Liver (tissue), 8 donors: ENCODE measurements at regions not wholly inside any gene's neighbourhood (a gene's known extent, or its start where the extent isn't known, plus 50 kb on each side); places are given as distances from the start of the nearest gene placed in this dataset.

Experiments used
- DNase-seq: peaks from one replicate; pipeline ENCODE4 v3.0.0-alpha.2; 2017; ENCODE audit warnings: low spot score
- H3K27ac ChIP-seq, 2 donors: one replicate each; pipeline ENCODE4 v1.7.0; 2013; ENCODE audit warnings: inconsistent platforms in 2 of 2, low read length in 2 of 2, control low read depth in 1 of 2, low read depth in 1 of 2, mild to moderate bottlenecking in 1 of 2
- H3K27me3 ChIP-seq, 4 donors: one replicate each; pipeline versions ENCODE4 v1.6.1 to v1.7.0; 2013; ENCODE audit warnings: low read length in 3 of 4, inconsistent platforms in 1 of 4, mild to moderate bottlenecking in 1 of 4, moderate library complexity in 1 of 4; ENCODE audit not compliant: control insufficient read depth in 4 of 4, insufficient read depth in 4 of 4
- H3K36me3 ChIP-seq, 4 donors: one replicate each; pipeline versions ENCODE4 v1.6.1 to v1.7.0; 2013; ENCODE audit warnings: low read length in 3 of 4, mild to moderate bottlenecking in 3 of 4, low read depth in 1 of 4, moderate library complexity in 1 of 4; ENCODE audit not compliant: control insufficient read depth in 4 of 4, insufficient read depth in 3 of 4
- H3K4me1 ChIP-seq, 4 donors: one replicate each; pipeline versions ENCODE4 v1.6.1 to v1.7.0; 2013; ENCODE audit warnings: low read length in 3 of 4, mild to moderate bottlenecking in 3 of 4, moderate library complexity in 1 of 4; ENCODE audit not compliant: control insufficient read depth in 4 of 4, insufficient read depth in 4 of 4
- H3K4me3 ChIP-seq, 3 donors: one replicate each; pipeline versions ENCODE4 v1.6.1 to v1.7.0; 2013; ENCODE audit warnings: low read length in 3 of 3, control low read depth in 1 of 3, low read depth in 1 of 3, mild to moderate bottlenecking in 1 of 3
- H3K9ac ChIP-seq, 2 donors: one replicate each; pipeline ENCODE4 v1.7.0; 2013; ENCODE audit warnings: low read length in 2 of 2, mild to moderate bottlenecking in 2 of 2, moderate library complexity in 2 of 2, control low read depth in 1 of 2, low read depth in 1 of 2
- H3K9me3 ChIP-seq, 4 donors: one replicate each; pipeline versions ENCODE4 v1.6.1 to v1.7.0; 2013; ENCODE audit warnings: low read length in 3 of 4; ENCODE audit not compliant: control insufficient read depth in 4 of 4
- EGR1 ChIP-seq, 2 donors: IDR thresholded peaks; 2 replicates each; pipeline ENCODE4 v1.6.1; 2016 to 2018; ENCODE audit warnings: antibody characterized with exemption in 2 of 2, low read depth in 2 of 2
- FOXA1 ChIP-seq: IDR thresholded peaks from 2 replicates; pipeline ENCODE4 v1.6.1; 2016; ENCODE audit warnings: antibody characterized with exemption
- FOXA2 ChIP-seq: IDR thresholded peaks from 2 replicates; pipeline ENCODE4 v1.6.1; 2016; ENCODE audit warnings: antibody characterized with exemption
- GABPA ChIP-seq, 2 donors: IDR thresholded peaks in 1 of 2; conservative IDR thresholded peaks in 1 of 2; 2 replicates each; pipeline ENCODE4 v1.6.1; 2016; ENCODE audit warnings: antibody characterized with exemption in 2 of 2, mild to moderate bottlenecking in 1 of 2, moderate library complexity in 1 of 2
- HNF4A ChIP-seq, 2 donors: conservative IDR thresholded peaks; 2 replicates each; pipeline ENCODE4 v1.6.1; 2016; ENCODE audit warnings: antibody characterized with exemption in 2 of 2, mild to moderate bottlenecking in 2 of 2
- HNF4G ChIP-seq: IDR thresholded peaks from 2 replicates; pipeline ENCODE4 v1.6.1; 2016; ENCODE audit warnings: antibody characterized with exemption
- JUND ChIP-seq, 2 donors: IDR thresholded peaks; 2 replicates each; pipeline ENCODE4 v1.6.1; 2016; ENCODE audit warnings: antibody characterized with exemption in 2 of 2
- NR2F2 ChIP-seq: IDR thresholded peaks from 2 replicates; pipeline ENCODE4 v1.6.1; 2016; ENCODE audit warnings: antibody characterized with exemption
- RAD21 ChIP-seq, 2 donors: IDR thresholded peaks; 2 replicates each; pipeline ENCODE4 v1.6.1; 2016; ENCODE audit warnings: antibody characterized with exemption in 2 of 2, mild to moderate bottlenecking in 2 of 2
- RXRA ChIP-seq, 2 donors: IDR thresholded peaks; 2 replicates each; pipeline ENCODE4 v1.6.1; 2017 to 2018; ENCODE audit warnings: antibody characterized with exemption in 2 of 2, mild to moderate bottlenecking in 1 of 2
- SP1 ChIP-seq: IDR thresholded peaks from 2 replicates; pipeline ENCODE4 v1.6.1; 2018; ENCODE audit warnings: antibody characterized with exemption, mild to moderate bottlenecking
- TAF1 ChIP-seq: conservative IDR thresholded peaks from 2 replicates; pipeline ENCODE4 v1.6.1; 2016; ENCODE audit warnings: antibody characterized with exemption, mild to moderate bottlenecking
- YY1 ChIP-seq: IDR thresholded peaks from 2 replicates; pipeline ENCODE4 v1.6.1; 2016; ENCODE audit warnings: antibody characterized with exemption, mild to moderate bottlenecking
- WGBS: extraction: QIAGEN DNeasy Blood & Tissue Kit; methylation state at CpG from one replicate; pipeline ENCODE4 v1.1.7; 2013; 5-methylcytosine and 5-hydroxymethylcytosine counted together
- TF ChIP-seq, protein P1 (sequence below): IDR thresholded peaks from 2 replicates; pipeline ENCODE4 v1.6.1; 2016; ENCODE audit warnings: antibody characterized with exemption
- TF ChIP-seq, protein P2 (sequence below): fragments of 150-350 bp; IDR thresholded peaks from 2 replicates; pipeline ENCODE4 v1.5.1; 2017; ENCODE audit warnings: improper control_type of control experiment, low read depth, low read length; ENCODE audit not compliant: missing input control
- TF ChIP-seq, protein P3 (sequence below): IDR thresholded peaks from 2 replicates; pipeline ENCODE4 v1.6.1; 2016; ENCODE audit warnings: antibody characterized with exemption, mild to moderate bottlenecking
- TF ChIP-seq, protein P4 (sequence below): IDR thresholded peaks from 2 replicates; pipeline ENCODE4 v1.6.1; 2016; ENCODE audit warnings: antibody characterized with exemption
- TF ChIP-seq, protein P5 (sequence below): IDR thresholded peaks from 2 replicates; pipeline ENCODE4 v1.6.1; 2016; ENCODE audit warnings: antibody characterized with exemption
- donor health status: healthy.
- donor health status: healthy.
- donor health status: healthy.
- donor health status: healthy.
- donor health status: healthy.

DNA sequence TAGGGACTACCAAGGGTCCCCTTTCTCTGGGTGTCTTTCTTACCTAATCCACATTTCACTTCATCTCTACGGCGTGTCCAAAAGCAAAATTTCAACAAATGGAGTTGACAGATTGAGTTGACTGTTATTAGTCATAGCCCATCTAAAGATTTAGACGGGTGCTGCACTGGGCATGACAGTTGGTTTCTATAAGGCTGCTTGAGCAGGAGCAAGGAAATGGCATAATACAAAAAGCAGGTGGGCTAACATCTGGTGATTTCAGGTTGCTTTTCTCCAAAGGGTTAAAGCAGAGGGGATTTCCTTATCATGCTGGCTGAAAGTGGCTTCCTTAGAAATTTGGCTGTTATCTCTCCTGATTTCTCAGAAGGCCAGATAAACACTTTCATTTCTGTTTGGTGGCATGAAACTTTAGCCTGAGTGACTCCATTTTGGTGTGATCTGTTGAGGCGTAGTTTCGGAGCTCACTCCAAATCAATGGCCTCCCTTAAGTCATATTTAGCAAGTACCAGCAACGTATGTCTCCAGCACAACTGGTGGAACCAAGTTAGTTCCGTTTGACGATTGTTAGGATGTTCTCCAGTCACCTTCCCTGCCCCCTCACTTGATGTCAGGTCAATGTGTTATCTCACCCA is 440.4 kb downstream of the FGF9 start:
- no peak overlapping the region for H3K4me3 ChIP-seq
- WGBS = 77% methylated on average over 8 of the region's 8 CpGs

More for the DNA sequence above, 440.4 kb downstream of the FGF9 start:
- Histone ChIP-seq H3K4me1 (peaks cover 0 to 25% (median 18%) of the 10 kb centered on the region in 4 donors), H3K9ac (no peak overlapping the region), H3K9me3 (peaks cover 0 to 3% (median 0%) of the 10 kb centered on the region in 4 donors), H3K27me3 (peaks cover 0 to 3% (median 0%) of the 10 kb centered on the region in 4 donors), H3K36me3 (no peaks in the 10 kb centered on the region), H3K27ac (no peak overlapping the region)
- DNase-seq = no peak
- TF ChIP-seq HNF4G (no peak), FOXA2 (no peak), NR2F2 (no peak), EGR1 (IDR thresholded peaks at IDR 0.05; ENCODE audit: low read depth in 2 of 2) (no peak), TAF1 (no peak), GABPA (IDR thresholded peaks at IDR 0.05 in 1 of 2, conservative IDR thresholded peaks at IDR 0.05 in 1 of 2) (no peak), JUND (IDR thresholded peaks at IDR 0.05) (no peak), YY1 (no peak), RXRA (IDR thresholded peaks at IDR 0.05) (no peak), FOXA1 (no peak), HNF4A (conservative IDR thresholded peaks at IDR 0.05) (no peak), RAD21 (IDR thresholded peaks at IDR 0.05) (no peak), SP1 (no peak)
- TF ChIP-seq, protein P1, sequence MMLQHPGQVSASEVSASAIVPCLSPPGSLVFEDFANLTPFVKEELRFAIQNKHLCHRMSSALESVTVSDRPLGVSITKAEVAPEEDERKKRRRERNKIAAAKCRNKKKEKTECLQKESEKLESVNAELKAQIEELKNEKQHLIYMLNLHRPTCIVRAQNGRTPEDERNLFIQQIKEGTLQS = no peak
- TF ChIP-seq, protein P2, sequence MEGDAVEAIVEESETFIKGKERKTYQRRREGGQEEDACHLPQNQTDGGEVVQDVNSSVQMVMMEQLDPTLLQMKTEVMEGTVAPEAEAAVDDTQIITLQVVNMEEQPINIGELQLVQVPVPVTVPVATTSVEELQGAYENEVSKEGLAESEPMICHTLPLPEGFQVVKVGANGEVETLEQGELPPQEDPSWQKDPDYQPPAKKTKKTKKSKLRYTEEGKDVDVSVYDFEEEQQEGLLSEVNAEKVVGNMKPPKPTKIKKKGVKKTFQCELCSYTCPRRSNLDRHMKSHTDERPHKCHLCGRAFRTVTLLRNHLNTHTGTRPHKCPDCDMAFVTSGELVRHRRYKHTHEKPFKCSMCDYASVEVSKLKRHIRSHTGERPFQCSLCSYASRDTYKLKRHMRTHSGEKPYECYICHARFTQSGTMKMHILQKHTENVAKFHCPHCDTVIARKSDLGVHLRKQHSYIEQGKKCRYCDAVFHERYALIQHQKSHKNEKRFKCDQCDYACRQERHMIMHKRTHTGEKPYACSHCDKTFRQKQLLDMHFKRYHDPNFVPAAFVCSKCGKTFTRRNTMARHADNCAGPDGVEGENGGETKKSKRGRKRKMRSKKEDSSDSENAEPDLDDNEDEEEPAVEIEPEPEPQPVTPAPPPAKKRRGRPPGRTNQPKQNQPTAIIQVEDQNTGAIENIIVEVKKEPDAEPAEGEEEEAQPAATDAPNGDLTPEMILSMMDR = no peak
- TF ChIP-seq, protein P3, sequence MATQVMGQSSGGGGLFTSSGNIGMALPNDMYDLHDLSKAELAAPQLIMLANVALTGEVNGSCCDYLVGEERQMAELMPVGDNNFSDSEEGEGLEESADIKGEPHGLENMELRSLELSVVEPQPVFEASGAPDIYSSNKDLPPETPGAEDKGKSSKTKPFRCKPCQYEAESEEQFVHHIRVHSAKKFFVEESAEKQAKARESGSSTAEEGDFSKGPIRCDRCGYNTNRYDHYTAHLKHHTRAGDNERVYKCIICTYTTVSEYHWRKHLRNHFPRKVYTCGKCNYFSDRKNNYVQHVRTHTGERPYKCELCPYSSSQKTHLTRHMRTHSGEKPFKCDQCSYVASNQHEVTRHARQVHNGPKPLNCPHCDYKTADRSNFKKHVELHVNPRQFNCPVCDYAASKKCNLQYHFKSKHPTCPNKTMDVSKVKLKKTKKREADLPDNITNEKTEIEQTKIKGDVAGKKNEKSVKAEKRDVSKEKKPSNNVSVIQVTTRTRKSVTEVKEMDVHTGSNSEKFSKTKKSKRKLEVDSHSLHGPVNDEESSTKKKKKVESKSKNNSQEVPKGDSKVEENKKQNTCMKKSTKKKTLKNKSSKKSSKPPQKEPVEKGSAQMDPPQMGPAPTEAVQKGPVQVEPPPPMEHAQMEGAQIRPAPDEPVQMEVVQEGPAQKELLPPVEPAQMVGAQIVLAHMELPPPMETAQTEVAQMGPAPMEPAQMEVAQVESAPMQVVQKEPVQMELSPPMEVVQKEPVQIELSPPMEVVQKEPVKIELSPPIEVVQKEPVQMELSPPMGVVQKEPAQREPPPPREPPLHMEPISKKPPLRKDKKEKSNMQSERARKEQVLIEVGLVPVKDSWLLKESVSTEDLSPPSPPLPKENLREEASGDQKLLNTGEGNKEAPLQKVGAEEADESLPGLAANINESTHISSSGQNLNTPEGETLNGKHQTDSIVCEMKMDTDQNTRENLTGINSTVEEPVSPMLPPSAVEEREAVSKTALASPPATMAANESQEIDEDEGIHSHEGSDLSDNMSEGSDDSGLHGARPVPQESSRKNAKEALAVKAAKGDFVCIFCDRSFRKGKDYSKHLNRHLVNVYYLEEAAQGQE = no peak
- TF ChIP-seq, protein P4, sequence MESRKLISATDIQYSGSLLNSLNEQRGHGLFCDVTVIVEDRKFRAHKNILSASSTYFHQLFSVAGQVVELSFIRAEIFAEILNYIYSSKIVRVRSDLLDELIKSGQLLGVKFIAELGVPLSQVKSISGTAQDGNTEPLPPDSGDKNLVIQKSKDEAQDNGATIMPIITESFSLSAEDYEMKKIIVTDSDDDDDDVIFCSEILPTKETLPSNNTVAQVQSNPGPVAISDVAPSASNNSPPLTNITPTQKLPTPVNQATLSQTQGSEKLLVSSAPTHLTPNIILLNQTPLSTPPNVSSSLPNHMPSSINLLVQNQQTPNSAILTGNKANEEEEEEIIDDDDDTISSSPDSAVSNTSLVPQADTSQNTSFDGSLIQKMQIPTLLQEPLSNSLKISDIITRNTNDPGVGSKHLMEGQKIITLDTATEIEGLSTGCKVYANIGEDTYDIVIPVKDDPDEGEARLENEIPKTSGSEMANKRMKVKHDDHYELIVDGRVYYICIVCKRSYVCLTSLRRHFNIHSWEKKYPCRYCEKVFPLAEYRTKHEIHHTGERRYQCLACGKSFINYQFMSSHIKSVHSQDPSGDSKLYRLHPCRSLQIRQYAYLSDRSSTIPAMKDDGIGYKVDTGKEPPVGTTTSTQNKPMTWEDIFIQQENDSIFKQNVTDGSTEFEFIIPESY = no peak
- TF ChIP-seq, protein P5, sequence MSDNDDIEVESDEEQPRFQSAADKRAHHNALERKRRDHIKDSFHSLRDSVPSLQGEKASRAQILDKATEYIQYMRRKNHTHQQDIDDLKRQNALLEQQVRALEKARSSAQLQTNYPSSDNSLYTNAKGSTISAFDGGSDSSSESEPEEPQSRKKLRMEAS = no peak
